C4-2B (cell line): ENCODE measurements at regions not wholly inside any gene's neighbourhood (a gene's known extent, or its start where the extent isn't known, plus 50 kb on each side); places are given as distances from the start of the nearest gene placed in this dataset.

ENCODE experiments used
- H3K27ac ChIP-seq: fragments of 450-650 bp; 2 replicates; pipeline ENCODE4 v1.5.1; 2017
- CTCF ChIP-seq: fragments of 450-650 bp; conservative IDR thresholded peaks from 2 replicates; pipeline ENCODE4 v1.5.1; 2017; ENCODE audit warnings: mild to moderate bottlenecking
- ZFX ChIP-seq: fragments of 450-650 bp; IDR thresholded peaks from 2 replicates; pipeline ENCODE4 v1.6.1; 2017

DNA sequence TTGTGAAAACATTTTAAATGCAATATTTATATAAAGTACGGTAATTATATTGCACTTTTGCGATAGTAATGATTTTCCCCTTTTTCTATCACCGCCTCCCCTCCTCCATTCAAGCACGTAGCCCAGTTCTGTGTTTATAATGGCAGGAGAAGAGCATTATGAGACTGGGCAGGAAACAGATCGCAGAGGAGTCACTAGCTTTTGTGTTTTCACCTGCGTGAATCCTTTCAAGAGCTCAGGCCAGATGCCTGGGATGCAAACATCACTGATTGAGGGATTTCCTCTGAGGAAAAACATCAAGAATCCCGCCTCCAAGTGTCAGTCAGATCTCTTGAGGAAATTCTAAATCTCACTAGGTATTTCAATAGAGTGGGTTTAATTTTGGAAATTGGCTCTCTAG, 178.4 kb upstream of the FN1 start:
- H3K27ac ChIP-seq, result no peak overlapping the region
- no peak for TF ChIP-seq CTCF

DNA sequence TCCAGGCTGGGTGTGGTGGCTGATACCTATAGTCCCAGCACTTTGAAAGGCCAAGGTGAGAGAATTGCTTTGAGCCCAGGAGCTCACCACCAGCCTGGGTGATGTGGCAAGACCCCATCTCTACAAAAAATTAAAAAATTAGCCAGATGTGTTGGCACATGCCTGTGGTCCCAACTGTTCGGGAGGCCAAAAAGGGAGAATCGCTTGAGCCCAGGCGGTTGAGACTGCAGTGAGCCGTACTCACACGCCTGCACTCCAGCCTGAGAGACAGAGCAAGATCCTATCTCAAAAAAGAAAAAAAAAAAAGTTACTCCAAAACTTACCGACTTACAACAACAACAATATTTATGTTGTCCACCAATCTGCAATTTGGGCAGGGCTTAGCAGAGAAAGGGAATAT, 178.0 kb upstream of the FN1 start:
- H3K27ac ChIP-seq, result no peak overlapping the region
- no peak for TF ChIP-seq ZFX
- TF ChIP-seq CTCF, result no peak

- no peak for TF ChIP-seq ZFX
- TF ChIP-seq CTCF, result no peak
- H3K27ac ChIP-seq, result no peak overlapping the region
Measured at GRCh38 chr2:215613280-215613679, 177.4 kb upstream of the FN1 start.

GRCh38 chr2:215612786-215613185, 176.9 kb upstream of the FN1 start:
- H3K27ac ChIP-seq, result no peak overlapping the region
- no peak for TF ChIP-seq ZFX
- no peak for TF ChIP-seq CTCF

DNA sequence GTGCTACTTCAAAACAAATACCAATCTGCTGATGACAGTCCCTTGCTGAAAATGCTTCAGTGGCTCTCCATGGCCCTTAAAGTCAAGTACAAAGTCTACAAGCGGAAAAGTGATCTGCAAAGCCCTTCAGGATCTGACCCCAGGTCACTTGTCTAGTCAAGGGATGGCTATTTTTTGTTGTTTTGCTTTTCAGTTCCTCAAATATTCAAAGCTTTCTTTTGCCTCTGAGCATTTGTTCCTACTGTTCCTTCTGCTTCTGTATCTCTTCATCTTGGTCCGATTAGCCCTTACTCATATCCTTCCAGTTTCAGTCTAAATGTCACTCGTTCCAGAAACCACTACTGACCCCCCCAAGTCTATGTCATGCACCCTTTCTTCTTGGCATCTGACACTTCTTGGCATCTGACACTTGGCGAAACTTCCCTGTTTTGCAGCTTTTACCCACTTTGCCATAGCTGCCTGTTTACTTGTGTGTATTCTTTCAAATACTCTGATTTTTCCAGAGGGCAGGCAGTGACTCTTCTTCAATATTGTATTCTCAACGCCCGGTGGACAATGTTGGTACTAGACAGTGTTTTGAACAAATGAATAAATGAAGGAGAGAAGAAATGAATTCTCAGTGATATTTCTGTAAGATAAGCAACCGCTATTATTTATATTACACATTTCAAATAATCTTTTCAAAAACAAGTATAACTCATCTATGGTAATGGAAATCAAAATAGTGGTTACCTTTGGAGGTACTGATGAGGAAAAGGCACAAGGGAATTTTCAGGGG, 175.9 kb upstream of the FN1 start:
- TF ChIP-seq CTCF (no peak), ZFX (no peak)
- no peak overlapping the region for H3K27ac ChIP-seq

GRCh38 chr2:215609089-215610032, 173.5 kb upstream of the FN1 start:
- no peak overlapping the region for H3K27ac ChIP-seq
- TF ChIP-seq ZFX, result no peak
- no peak for TF ChIP-seq CTCF

- no peak for TF ChIP-seq CTCF
- no peak for TF ChIP-seq ZFX
- H3K27ac ChIP-seq, result no peak overlapping the region
Measured at GRCh38 chr2:215607766-215608165, 171.9 kb upstream of the FN1 start.
